Smooth muscle cell (in vitro differentiated cells): ENCODE measurements at regions not wholly inside any gene's neighbourhood (a gene's known extent, or its start where the extent isn't known, plus 50 kb on each side); places are given as distances from the start of the nearest gene placed in this dataset.
"Not testable (repeated sequence)": the region's sequence is repeated elsewhere in the genome, so short reads cannot be mapped to it uniquely, and the experiment has no call there.

Source experiments
- DNase-seq: peaks from one replicate; lab custom pipeline; 2025; ENCODE audit not compliant: unreplicated experiment; lab: John Stamatoyannopoulos, UW
- H2AFZ ChIP-seq: fragments of 200-600 bp; sonication (generic); 2 replicates; pipeline ENCODE4 v1.6.0; 2016; ENCODE audit warnings: antibody characterized with exemption, low read depth, mild to moderate bottlenecking
- H3F3A ChIP-seq: fragments of 200-600 bp; sonication (generic); 2 replicates; pipeline ENCODE4 v1.6.0; 2017; ENCODE audit warnings: antibody characterized with exemption, low read depth
- H3K27ac ChIP-seq: fragments of 200-600 bp; sonication (generic); 2 replicates; pipeline ENCODE4 v1.5.1; 2016; ENCODE audit warnings: low read depth, mild to moderate bottlenecking
- H3K27me3 ChIP-seq: fragments of 200-600 bp; sonication (generic); 2 replicates; pipeline ENCODE4 v1.6.1; 2016; ENCODE audit warnings: low read depth, mild to moderate bottlenecking
- H3K36me3 ChIP-seq: fragments of 200-600 bp; sonication (generic); 2 replicates; pipeline ENCODE4 v1.5.1; 2016; ENCODE audit warnings: low read depth
- H3K4me1 ChIP-seq: fragments of 200-600 bp; sonication (generic); 2 replicates; pipeline ENCODE4 v1.5.1; 2016; ENCODE audit warnings: low read depth
- H3K4me2 ChIP-seq: fragments of 200-600 bp; sonication (generic); 2 replicates; pipeline ENCODE4 v1.6.0; 2016; ENCODE audit warnings: mild to moderate bottlenecking
- H3K4me3 ChIP-seq: fragments of 200-600 bp; sonication (generic); 2 replicates; pipeline ENCODE4 v1.5.1; 2016; ENCODE audit warnings: mild to moderate bottlenecking
- H3K79me2 ChIP-seq: fragments of 200-600 bp; sonication (generic); 2 replicates; pipeline ENCODE4 v1.6.0; 2016; ENCODE audit warnings: low read depth, mild to moderate bottlenecking
- H3K9ac ChIP-seq: fragments of 200-600 bp; sonication (generic); 2 replicates; pipeline ENCODE4 v1.6.0; 2016; ENCODE audit warnings: low read depth
- H3K9me3 ChIP-seq: fragments of 200-600 bp; sonication (generic); replicated peaks from 2 replicates; pipeline ENCODE4 v1.5.1; 2016; ENCODE audit warnings: low read depth
- H4K20me1 ChIP-seq: fragments of 200-600 bp; sonication (generic); 2 replicates; pipeline ENCODE4 v1.6.0; 2016; ENCODE audit warnings: low read depth
- CTCF ChIP-seq: fragments of 200-600 bp; sonication (generic); IDR thresholded peaks from 2 replicates; pipeline ENCODE4 v1.5.1; 2017; ENCODE audit warnings: borderline replicate concordance, mild to moderate bottlenecking, antibody characterized with exemption; ENCODE audit not compliant: insufficient read depth, poor library complexity, severe bottlenecking
- WGBS: methylation state at CpG from one replicate; pipeline ENCODE4 v1.1.7; 2016; ENCODE audit warnings: low lambda C conversion rate; 5-methylcytosine and 5-hydroxymethylcytosine counted together

GRCh38 chr5:124962111-124962510, 215.7 kb upstream of the ZNF608 start:
- no peaks in the 10 kb centered on the region for H3K27me3 ChIP-seq
- H3K9ac ChIP-seq, result no peak overlapping the region
- H3K79me2 ChIP-seq, result no peaks in the 10 kb centered on the region
- H3K9me3 ChIP-seq, result no peaks in the 10 kb centered on the region
- peak overlapping the region; percentile 66 for H2AFZ ChIP-seq
- H3K4me1 ChIP-seq, result peaks cover 22% of the 10 kb centered on the region
- no peak for DNase-seq
- H3K36me3 ChIP-seq, result no peaks in the 10 kb centered on the region
- no peak overlapping the region for H3K4me2 ChIP-seq
- no peaks in the 10 kb centered on the region for H3F3A ChIP-seq
- H3K27ac ChIP-seq, result no peak overlapping the region
- 95% methylated on average over 3 of the region's 3 CpGs for WGBS
- TF ChIP-seq CTCF, result no peak
- H4K20me1 ChIP-seq, result no peaks in the 10 kb centered on the region
- H3K4me3 ChIP-seq, result no peak overlapping the region

GRCh38 chr5:124962735-124963134, 216.3 kb upstream of the ZNF608 start:
- Histone ChIP-seq H3K9me3 (no peaks in the 10 kb centered on the region), H3F3A (no peaks in the 10 kb centered on the region), H3K4me3 (no peak overlapping the region), H3K27me3 (no peaks in the 10 kb centered on the region), H3K4me1 (peaks cover 22% of the 10 kb centered on the region), H3K9ac (no peak overlapping the region), H3K4me2 (peak overlapping the region; percentile 70), H3K36me3 (no peaks in the 10 kb centered on the region), H4K20me1 (no peaks in the 10 kb centered on the region), H3K27ac (no peak overlapping the region), H2AFZ (peak overlapping the region; percentile 66), H3K79me2 (no peaks in the 10 kb centered on the region)
- DNase-seq, result no peak
- TF ChIP-seq CTCF, result no peak
- 60% methylated on average over 6 of the region's 6 CpGs for WGBS

- H3F3A ChIP-seq, result no peaks in the 10 kb centered on the region
- H2AFZ ChIP-seq, result peak overlapping the region; percentile 66
- peak overlapping the region; percentile 70 for H3K4me2 ChIP-seq
- no peaks in the 10 kb centered on the region for H3K79me2 ChIP-seq
- TF ChIP-seq CTCF, result no peak
- H3K9me3 ChIP-seq, result no peaks in the 10 kb centered on the region
- no peaks in the 10 kb centered on the region for H3K36me3 ChIP-seq
- no peaks in the 10 kb centered on the region for H3K27me3 ChIP-seq
- 46% methylated on average over 14 of the region's 14 CpGs for WGBS
- H3K4me3 ChIP-seq, result no peak overlapping the region
- no peak overlapping the region for H3K9ac ChIP-seq
- peak overlapping the region; percentile 49 for H3K27ac ChIP-seq
- DNase-seq, result no peak
- peaks cover 22% of the 10 kb centered on the region for H3K4me1 ChIP-seq
- no peaks in the 10 kb centered on the region for H4K20me1 ChIP-seq
Observed at GRCh38 chr5:124963236-124963919, 216.9 kb upstream of the ZNF608 start.

GRCh38 chr5:124966741-124967140, 220.3 kb upstream of the ZNF608 start:
- H3K36me3 ChIP-seq, H3K4me3 ChIP-seq, H4K20me1 ChIP-seq, H2AFZ ChIP-seq, H3K9ac ChIP-seq, H3K79me2 ChIP-seq, H3K9me3 ChIP-seq, H3K27ac ChIP-seq, DNase-seq, H3K4me2 ChIP-seq, H3F3A ChIP-seq, H3K27me3 ChIP-seq: not testable (repeated sequence)
- 72% methylated on average over 5 of the region's 5 CpGs for WGBS
- peaks cover 22% of the 10 kb centered on the region for H3K4me1 ChIP-seq

GRCh38 chr5:124970381-124970780, 223.9 kb upstream of the ZNF608 start:
- H3K4me2 ChIP-seq, H3K36me3 ChIP-seq, H2AFZ ChIP-seq, H3K9me3 ChIP-seq, H4K20me1 ChIP-seq, H3K27ac ChIP-seq, H3K4me3 ChIP-seq, H3K79me2 ChIP-seq, H3K4me1 ChIP-seq, DNase-seq, H3F3A ChIP-seq, H3K9ac ChIP-seq, H3K27me3 ChIP-seq: not testable (repeated sequence)
- 74% methylated on average over 5 of the region's 5 CpGs for WGBS
